PC-3 (cell line): ENCODE measurements at regions not wholly inside any gene's neighbourhood (a gene's known extent, or its start where the extent isn't known, plus 50 kb on each side); places are given as distances from the start of the nearest gene placed in this dataset.

Source experiments
- ATAC-seq: fragments of 200-7000 bp; cut with Tn5 transposase; 2 replicates; pipeline ENCODE4 v1.9.1; 2020; ENCODE audit warnings: mild to moderate bottlenecking, moderate library complexity
- BruUV-seq: library from RNA; stranded (reverse); fragments of 400-500 nt; replicated peaks from 2 replicates; lab custom pipeline; 2021; lab: Mats Ljungman, UMichigan
- CTCF ChIA-PET: fragments of 300-600 bp; sonication (Branson Sonifier 250); formaldehyde crosslinking; loops from one replicate; lab custom pipeline; 2022; ENCODE audit warnings: antibody characterized with exemption; lab: Charles Lee
- POLR2A ChIA-PET: fragments of 300-600 bp; sonication (Branson Sonifier 250); formaldehyde crosslinking; loops from one replicate; lab custom pipeline; 2022; ENCODE audit warnings: antibody characterized with exemption; ENCODE audit not compliant: unreplicated experiment; lab: Charles Lee
- DNase-seq: peaks from one replicate; pipeline ENCODE4 v3.0.0-alpha.2; 2015
- H2AFZ ChIP-seq: fragments of 300-600 bp; sonication (generic); 2 replicates; pipeline ENCODE4 v1.6.0; 2016; ENCODE audit warnings: antibody characterized with exemption, low read length
- H3F3A ChIP-seq: fragments of 300-600 bp; sonication (generic); one replicate; pipeline ENCODE4 v1.6.0; 2017; ENCODE audit warnings: antibody characterized with exemption, low read length, control low read depth, mild to moderate bottlenecking; ENCODE audit not compliant: unreplicated experiment
- H3K27ac ChIP-seq: fragments of 300-600 bp; sonication (generic); 2 replicates; pipeline ENCODE4 v1.5.1; 2016; ENCODE audit warnings: mild to moderate bottlenecking, low read length
- H3K27me3 ChIP-seq: fragments of 300-600 bp; sonication (generic); 2 replicates; pipeline ENCODE4 v1.6.1; 2016; ENCODE audit warnings: low read length, mixed read lengths
- H3K36me3 ChIP-seq: fragments of 300-600 bp; sonication (generic); 2 replicates; pipeline ENCODE4 v1.6.1; 2016; ENCODE audit warnings: low read depth, mixed run types, low read length, mixed read lengths
- H3K4me1 ChIP-seq: fragments of 300-600 bp; sonication (generic); 2 replicates; pipeline ENCODE4 v1.5.1; 2016; ENCODE audit warnings: low read length; ENCODE audit not compliant: insufficient read depth
- H3K4me2 ChIP-seq: fragments of 300-600 bp; sonication (generic); 2 replicates; pipeline ENCODE4 v1.6.0; 2016; ENCODE audit warnings: low read length
- H3K4me3 ChIP-seq: fragments of 300-600 bp; sonication (generic); 2 replicates; pipeline ENCODE4 v1.5.1; 2016; ENCODE audit warnings: mild to moderate bottlenecking, low read length, mixed read lengths
- H3K79me2 ChIP-seq: fragments of 300-600 bp; sonication (generic); 2 replicates; pipeline ENCODE4 v1.6.1; 2017; ENCODE audit warnings: low read length, mixed read lengths
- H3K9ac ChIP-seq: fragments of 300-600 bp; sonication (generic); 2 replicates; pipeline ENCODE4 v1.6.0; 2016; ENCODE audit warnings: mild to moderate bottlenecking, low read length
- H3K9me2 ChIP-seq: fragments of 300-600 bp; sonication (generic); replicated peaks from 2 replicates; pipeline ENCODE4 v1.6.1; 2016; ENCODE audit warnings: mixed run types, low read length, mixed read lengths
- H3K9me3 ChIP-seq: fragments of 300-600 bp; sonication (generic); 2 replicates; pipeline ENCODE4 v1.6.1; 2016; ENCODE audit warnings: low read length, mixed read lengths
- H4K20me1 ChIP-seq: fragments of 300-600 bp; sonication (generic); 2 replicates; pipeline ENCODE4 v1.6.1; 2016; ENCODE audit warnings: low read length, mixed read lengths
- EZH2 ChIP-seq: fragments of 300-600 bp; sonication (generic); IDR thresholded peaks from one replicate; pipeline ENCODE4 v1.6.1; 2017; ENCODE audit warnings: antibody characterized with exemption, mild to moderate bottlenecking, low read length; ENCODE audit not compliant: unreplicated experiment
- EZH2phosphoT487 ChIP-seq: fragments of 300-600 bp; sonication (generic); IDR thresholded peaks from 2 replicates; pipeline ENCODE4 v1.6.1; 2018; ENCODE audit warnings: mild to moderate bottlenecking, antibody characterized with exemption, low read length, borderline replicate concordance
- intact Hi-C: fragments of 100-400 bp; cut with micrococcal nuclease; formaldehyde crosslinking; loops from 2 replicates; pipeline ENCODE4 v1.9.0; 2023
- TF ChIP-seq, protein P1 (sequence below): fragments of 300-600 bp; sonication (generic); conservative IDR thresholded peaks from 2 replicates; pipeline ENCODE4 v1.5.1; 2017; ENCODE audit warnings: antibody characterized with exemption, low read depth, mild to moderate bottlenecking, low read length

DNA sequence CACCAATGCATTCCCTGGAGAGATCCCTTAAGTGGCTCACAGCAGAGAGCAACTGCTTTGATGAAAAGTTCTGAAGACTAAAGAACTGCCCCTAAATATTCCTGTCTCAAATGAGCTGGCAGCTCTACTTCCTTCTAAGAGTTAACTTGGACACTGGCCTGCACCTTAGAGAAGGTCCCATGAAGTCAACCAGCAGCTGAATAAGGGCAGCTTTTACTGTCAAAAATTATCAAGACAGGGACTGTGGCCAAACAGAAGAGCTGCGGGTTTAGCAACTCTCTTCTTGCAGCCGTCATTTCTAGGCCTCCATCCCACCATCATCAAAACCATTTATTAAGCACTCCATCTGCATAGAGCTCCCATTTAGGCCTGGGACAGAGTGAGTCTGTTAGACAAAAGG lies 491.1 kb upstream of the TSHZ3 start:
- no peaks in the 10 kb centered on the region for H3K36me3 ChIP-seq
- DNase-seq (no peak), ATAC-seq (no peak)
- no peak overlapping the region for H3K4me3 ChIP-seq
- no peaks in the 10 kb centered on the region for H3K9me3 ChIP-seq
- no TSS peak for BruUV-seq
- no peaks in the 10 kb centered on the region for H3K27me3 ChIP-seq
- CTCF ChIA-PET, result no interaction called here
- H3K4me1 ChIP-seq, result no peaks in the 10 kb centered on the region
- TF ChIP-seq EZH2phosphoT487 (no peak), EZH2 (no peak)
- TF ChIP-seq, protein P1, sequence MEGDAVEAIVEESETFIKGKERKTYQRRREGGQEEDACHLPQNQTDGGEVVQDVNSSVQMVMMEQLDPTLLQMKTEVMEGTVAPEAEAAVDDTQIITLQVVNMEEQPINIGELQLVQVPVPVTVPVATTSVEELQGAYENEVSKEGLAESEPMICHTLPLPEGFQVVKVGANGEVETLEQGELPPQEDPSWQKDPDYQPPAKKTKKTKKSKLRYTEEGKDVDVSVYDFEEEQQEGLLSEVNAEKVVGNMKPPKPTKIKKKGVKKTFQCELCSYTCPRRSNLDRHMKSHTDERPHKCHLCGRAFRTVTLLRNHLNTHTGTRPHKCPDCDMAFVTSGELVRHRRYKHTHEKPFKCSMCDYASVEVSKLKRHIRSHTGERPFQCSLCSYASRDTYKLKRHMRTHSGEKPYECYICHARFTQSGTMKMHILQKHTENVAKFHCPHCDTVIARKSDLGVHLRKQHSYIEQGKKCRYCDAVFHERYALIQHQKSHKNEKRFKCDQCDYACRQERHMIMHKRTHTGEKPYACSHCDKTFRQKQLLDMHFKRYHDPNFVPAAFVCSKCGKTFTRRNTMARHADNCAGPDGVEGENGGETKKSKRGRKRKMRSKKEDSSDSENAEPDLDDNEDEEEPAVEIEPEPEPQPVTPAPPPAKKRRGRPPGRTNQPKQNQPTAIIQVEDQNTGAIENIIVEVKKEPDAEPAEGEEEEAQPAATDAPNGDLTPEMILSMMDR, result no peak
- no peaks in the 10 kb centered on the region for H3F3A ChIP-seq
- intact Hi-C loops, result no loop called here
- no peak overlapping the region for H3K27ac ChIP-seq
- no peaks in the 10 kb centered on the region for H3K9me2 ChIP-seq
- H3K4me2 ChIP-seq, result no peak overlapping the region
- no peak overlapping the region for H3K9ac ChIP-seq
- no peaks in the 10 kb centered on the region for H4K20me1 ChIP-seq
- H2AFZ ChIP-seq, result no peak overlapping the region
- H3K79me2 ChIP-seq, result no peaks in the 10 kb centered on the region
- POLR2A ChIA-PET, result no interaction called here

DNA sequence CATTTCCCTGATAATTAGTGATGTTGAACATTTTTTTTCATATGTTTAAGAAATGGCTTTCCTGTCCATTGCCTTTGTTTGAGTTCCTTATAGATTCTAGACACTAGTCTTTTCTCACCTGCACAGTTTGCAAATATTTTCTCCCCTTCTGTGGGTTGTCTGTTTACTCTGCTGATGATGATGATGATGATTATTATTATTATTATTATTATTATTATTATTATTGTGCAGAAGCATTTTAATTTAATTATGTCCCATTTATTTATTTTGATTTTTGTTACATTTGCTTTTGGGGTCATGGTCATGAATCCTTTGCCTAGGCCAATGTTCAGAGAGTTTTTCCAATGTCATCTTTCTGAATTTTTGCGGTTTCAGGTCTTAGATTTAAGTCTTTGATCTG lies 492.5 kb upstream of the TSHZ3 start:
- H2AFZ ChIP-seq, result no peak overlapping the region
- TF ChIP-seq EZH2, result no peak
- no peak for TF ChIP-seq EZH2phosphoT487
- TF ChIP-seq, protein P1, result no peak
- DNase-seq (no peak), ATAC-seq (no peak)
- no peaks in the 10 kb centered on the region for H3K9me2 ChIP-seq
- no TSS peak for BruUV-seq
- intact Hi-C loops, result no loop called here
- no peaks in the 10 kb centered on the region for H3K27me3 ChIP-seq
- no peaks in the 10 kb centered on the region for H3K79me2 ChIP-seq
- no peak overlapping the region for H3K4me2 ChIP-seq
- H4K20me1 ChIP-seq, result no peaks in the 10 kb centered on the region
- no peak overlapping the region for H3K27ac ChIP-seq
- H3F3A ChIP-seq, result no peaks in the 10 kb centered on the region
- no peaks in the 10 kb centered on the region for H3K36me3 ChIP-seq
- no peak overlapping the region for H3K4me3 ChIP-seq
- no peaks in the 10 kb centered on the region for H3K4me1 ChIP-seq
- POLR2A ChIA-PET, result no interaction called here
- CTCF ChIA-PET, result no interaction called here
- no peak overlapping the region for H3K9ac ChIP-seq
- no peaks in the 10 kb centered on the region for H3K9me3 ChIP-seq

DNA sequence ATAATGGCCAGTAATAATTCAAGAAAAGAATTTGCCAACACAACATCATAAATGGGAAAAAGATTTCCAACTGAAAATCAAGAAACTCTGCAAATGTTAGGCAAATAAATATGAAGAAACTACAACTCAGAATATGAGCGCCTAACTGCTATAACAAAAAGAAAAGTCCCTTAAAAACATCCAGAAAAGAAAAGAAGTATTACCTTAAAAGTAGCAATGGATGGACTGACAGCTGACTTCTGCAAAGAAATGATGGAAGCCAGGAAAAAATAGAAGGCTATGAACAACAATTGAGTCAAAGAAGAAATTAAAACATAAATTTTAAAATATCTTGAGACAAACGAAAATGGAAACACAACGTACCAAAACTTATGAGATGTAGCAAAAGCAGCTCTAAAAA lies 482.3 kb upstream of the ZNF507 start:
- Histone ChIP-seq H3K4me1 (no peaks in the 10 kb centered on the region), H3K9ac (no peak overlapping the region), H3K4me3 (no peak overlapping the region), H3K36me3 (no peaks in the 10 kb centered on the region), H3K9me3 (no peaks in the 10 kb centered on the region), H3K79me2 (no peaks in the 10 kb centered on the region), H3K9me2 (no peaks in the 10 kb centered on the region), H3F3A (no peaks in the 10 kb centered on the region), H3K4me2 (no peak overlapping the region), H2AFZ (no peak overlapping the region), H3K27me3 (no peaks in the 10 kb centered on the region), H4K20me1 (no peaks in the 10 kb centered on the region), H3K27ac (no peak overlapping the region)
- DNase-seq (no peak), ATAC-seq (no peak)
- POLR2A ChIA-PET, result no interaction called here
- CTCF ChIA-PET, result no interaction called here
- no TSS peak for BruUV-seq
- intact Hi-C loops, result no loop called here
- no peak for TF ChIP-seq EZH2
